ENCODE measurements at regions not wholly inside any gene's neighbourhood (a gene's known extent, or its start where the extent isn't known, plus 50 kb on each side); places are given as distances from the start of the nearest gene placed in this dataset.

DNA sequence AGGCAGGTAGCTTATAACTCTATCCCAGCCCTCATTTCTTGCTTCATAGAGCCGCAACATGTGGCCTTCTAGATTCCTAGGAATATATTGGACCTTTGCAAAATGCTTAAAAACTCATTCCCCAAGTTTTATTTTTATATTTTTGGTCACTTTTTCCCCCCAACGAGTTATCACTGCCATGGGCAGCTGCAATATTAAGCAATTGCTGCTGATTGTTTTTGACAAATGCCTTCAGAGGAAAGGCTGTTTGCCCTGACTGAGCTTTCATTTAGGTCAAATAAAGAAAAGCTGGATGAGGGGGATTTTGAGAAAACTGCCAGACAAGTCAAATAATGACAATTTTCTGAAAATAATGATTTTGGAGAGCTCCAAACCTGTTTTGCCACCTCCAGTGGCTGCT lies 976.9 kb upstream of the MBL2 start:
- no peak for DNase-seq

DNA sequence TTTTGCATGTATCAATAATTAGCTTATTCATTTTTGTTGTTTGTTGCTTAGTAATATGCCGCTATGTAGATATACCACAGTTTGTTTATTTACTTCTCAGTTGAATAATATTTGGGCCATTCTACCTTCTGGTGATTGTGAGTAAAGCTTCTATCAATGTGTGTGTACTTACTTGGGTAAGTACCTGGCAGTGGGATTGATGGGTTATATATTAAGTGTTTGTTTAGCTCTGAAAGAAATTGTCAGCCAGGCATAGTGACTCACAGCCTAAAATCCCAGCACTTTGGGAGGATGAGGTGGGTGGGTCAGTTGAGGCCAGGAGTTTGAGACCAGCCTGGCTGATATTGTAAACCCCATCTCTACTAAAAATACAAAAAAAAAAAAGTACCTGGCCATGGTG lies 975.7 kb upstream of the MBL2 start:
- DNase-seq = no peak

- no peak for DNase-seq
Measured at GRCh38 chr10:53744746-53745145, 972.2 kb upstream of the MBL2 start.

- DNase-seq = no peak
Measured at GRCh38 chr10:53744176-53744575, 971.6 kb upstream of the MBL2 start.

GRCh38 chr10:53737132-53737531 lies 964.5 kb upstream of the MBL2 start:
- no peak for DNase-seq

GRCh38 chr10:53726921-53727320 lies 954.3 kb upstream of the MBL2 start:
- DNase-seq = no peak

DNA sequence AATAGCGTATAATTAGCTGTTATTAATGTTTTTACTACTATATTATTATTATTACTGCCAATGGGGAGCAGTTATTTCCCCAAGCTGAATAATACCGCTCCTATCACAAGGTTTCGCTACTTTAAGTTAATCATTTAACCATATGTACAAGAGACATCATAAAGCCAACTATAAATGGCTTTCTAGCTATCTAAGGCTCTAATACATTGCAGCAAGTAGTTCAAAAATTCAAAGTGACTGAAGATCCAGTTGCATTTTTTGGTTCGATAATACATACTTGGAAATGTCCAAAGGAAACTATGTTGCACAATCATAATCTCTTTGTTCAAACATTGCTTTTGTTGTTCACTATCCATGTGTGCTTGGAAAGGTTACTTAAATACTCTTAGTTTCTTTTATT lies 952.0 kb upstream of the MBL2 start:
- no peak for DNase-seq

DNA sequence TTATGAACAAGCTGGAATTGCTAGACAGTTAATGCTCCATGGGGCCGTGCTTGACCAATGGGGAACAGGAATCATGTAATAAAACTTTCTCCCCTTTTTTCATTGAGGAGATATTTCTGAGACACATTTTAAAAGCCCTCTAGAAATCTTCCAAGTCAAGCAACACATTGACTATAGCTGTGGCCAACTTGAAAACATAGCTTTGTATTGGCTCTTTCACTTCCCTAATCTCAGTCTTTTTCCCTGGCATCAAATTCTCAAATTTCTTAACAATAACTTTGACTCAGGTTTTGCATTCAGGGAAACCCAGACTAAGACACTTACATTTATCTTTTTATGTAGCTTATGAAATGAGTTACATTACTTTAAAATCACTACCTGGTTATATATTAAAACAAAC lies 947.1 kb upstream of the MBL2 start:
- DNase-seq = no peak

GRCh38 chr10:53716156-53716555 lies 943.6 kb upstream of the MBL2 start:
- no peak for DNase-seq

DNA sequence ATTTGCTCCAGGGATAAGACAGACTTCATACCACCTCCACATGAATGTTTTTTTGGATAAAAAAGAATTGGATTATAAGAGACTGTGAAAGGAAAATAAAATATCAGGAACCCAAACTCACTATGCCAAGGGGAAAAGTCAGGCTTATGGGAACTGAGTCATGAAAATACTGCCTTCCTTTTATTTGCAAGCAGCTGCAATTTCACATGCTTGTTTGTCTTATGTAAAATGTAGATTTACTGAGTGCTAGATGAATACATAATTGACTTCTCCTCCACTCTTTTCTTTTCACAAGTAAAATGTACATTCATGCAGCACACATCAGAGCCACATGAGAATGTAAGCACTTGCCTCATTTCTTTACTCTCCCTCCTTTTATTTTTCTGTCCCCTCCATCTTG lies 940.8 kb upstream of the MBL2 start:
- DNase-seq = no peak

GRCh38 chr10:53702489-53702888 lies 929.9 kb upstream of the MBL2 start:
- no peak for DNase-seq

DNA sequence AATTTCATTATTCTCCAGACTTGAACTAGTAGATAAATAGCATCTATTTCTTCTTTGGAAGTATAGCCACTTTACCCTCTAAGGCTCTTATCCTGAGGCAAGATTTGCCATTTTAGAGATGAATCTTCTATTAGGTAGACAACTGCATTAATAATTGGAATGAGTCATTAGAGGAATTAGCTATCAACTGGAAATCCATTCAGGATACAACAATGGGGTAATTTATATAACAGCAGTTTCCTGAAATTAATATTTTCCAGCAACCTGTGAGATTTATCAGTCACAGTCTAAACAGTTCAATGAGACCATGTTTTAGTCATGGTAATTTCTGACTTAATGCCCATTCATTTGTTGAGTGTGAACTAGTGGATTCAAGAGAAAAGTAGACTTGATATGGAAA lies 928.6 kb upstream of the MBL2 start:
- no peak for DNase-seq

DNA sequence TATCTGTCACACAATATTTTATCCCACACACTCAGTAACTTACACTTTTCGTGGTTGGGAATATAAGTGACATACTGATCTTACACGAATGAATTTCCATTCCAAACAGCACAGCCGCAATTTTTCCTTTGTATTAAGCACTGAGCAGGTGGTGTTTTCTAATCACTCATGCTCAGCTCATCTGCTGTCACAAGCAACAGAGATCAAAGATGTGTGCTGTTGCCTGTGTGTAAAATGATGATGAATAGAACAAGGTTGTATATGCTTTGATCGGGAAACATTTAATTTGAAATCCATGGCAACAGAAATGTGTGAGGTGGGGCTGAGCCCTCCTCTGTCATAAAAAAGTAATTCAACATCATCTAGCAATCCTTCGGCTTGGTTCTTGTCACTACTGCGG lies 927.7 kb upstream of the MBL2 start:
- no peak for DNase-seq

- DNase-seq = no peak
Measured at GRCh38 chr10:53699684-53700083, 927.1 kb upstream of the MBL2 start.

- no peak for DNase-seq
Measured at GRCh38 chr10:53699231-53699630, 926.6 kb upstream of the MBL2 start.

- no peak for DNase-seq
Measured at GRCh38 chr10:53697038-53697437, 924.5 kb upstream of the MBL2 start.

DNA sequence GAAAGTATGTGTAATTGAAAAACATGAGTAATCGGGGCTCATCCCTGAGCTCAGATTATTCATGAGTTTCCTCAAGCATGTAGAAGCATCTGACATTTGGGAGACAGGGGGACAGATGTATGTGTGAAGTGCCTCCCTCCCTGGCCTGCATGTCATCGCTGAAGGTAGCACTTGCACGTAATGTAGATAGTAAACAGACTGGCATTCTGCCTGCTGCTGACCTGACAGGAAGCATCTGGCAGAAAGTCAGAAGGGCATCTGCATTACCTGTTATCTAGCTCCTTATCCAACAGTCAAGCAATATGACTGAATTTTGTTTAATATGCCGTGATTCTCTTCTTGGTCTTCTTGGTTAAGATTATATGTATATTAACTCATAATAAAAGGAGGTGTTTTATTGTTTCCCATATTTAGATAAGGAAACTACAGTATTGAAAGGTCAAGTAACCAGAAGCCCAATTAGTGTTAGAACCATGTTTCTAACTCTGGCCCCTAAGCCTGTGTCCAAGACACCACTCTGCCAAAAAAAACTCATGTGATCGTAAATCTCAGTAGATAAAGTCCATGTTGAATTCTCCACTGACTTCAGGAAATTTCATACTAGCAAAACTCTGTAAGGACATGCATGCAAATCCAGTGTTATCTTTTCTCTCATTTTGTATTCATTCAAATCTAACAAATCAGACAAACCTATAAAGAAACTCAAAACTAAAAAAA lies 918.1 kb upstream of the MBL2 start:
- no peak for DNase-seq

GRCh38 chr10:53687800-53688199 lies 915.2 kb upstream of the MBL2 start:
- no peak for DNase-seq

DNA sequence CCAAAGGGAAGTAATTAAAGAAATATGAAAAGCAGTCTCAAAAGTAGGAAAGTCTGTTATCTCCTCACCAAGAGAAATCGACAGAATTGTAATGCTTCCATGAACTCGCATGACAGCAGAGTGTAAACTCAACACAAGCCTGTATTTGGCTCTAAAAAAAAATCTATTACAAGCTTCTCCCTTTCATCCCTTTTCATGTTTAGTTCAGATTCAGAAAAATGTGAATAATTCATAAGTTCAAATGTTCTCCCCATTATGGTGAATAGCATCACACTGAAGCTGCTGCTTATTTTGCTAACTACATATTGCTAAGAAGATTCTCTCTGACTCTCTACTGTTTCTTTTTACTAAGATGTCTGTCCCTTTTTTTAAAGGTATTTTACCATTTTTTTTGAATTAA lies 910.3 kb upstream of the MBL2 start:
- DNase-seq = no peak

- no peak for DNase-seq
Measured at GRCh38 chr10:53682458-53682857, 909.9 kb upstream of the MBL2 start.

DNA sequence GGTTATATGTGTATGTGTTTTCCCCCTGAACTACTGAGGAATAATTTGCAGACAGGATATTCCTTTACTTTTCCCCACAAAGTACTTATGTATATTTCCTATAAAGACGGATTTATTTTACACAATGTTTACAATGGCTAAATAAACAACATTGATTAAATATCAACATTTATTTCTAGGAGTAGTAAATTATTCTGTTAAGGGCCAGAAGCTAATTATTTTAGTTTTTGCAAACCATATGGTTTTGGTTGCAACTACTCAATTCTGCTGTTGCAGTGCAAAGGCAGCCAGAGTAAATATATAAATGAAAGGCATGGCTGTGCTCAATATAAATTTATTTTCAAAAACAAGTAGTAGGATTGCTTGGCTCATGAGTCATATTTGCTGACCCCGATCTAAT lies 907.1 kb upstream of the MBL2 start:
- no peak for DNase-seq

GRCh38 chr10:53675177-53675576 lies 902.6 kb upstream of the MBL2 start:
- no peak for DNase-seq

GRCh38 chr10:53667063-53667462 lies 894.5 kb upstream of the MBL2 start:
- no peak for DNase-seq

GRCh38 chr10:53664282-53665019 lies 891.9 kb upstream of the MBL2 start:
- DNase-seq = no peak

- DNase-seq = no peak
Measured at GRCh38 chr10:53650794-53651193, 878.2 kb upstream of the MBL2 start.

All from CD4-positive, alpha-beta T cell treated with Interleukin-15 for 1 hour (primary cell).